ENCODE measurements at regions not wholly inside any gene's neighbourhood (a gene's known extent, or its start where the extent isn't known, plus 50 kb on each side); places are given as distances from the start of the nearest gene placed in this dataset.

DNA sequence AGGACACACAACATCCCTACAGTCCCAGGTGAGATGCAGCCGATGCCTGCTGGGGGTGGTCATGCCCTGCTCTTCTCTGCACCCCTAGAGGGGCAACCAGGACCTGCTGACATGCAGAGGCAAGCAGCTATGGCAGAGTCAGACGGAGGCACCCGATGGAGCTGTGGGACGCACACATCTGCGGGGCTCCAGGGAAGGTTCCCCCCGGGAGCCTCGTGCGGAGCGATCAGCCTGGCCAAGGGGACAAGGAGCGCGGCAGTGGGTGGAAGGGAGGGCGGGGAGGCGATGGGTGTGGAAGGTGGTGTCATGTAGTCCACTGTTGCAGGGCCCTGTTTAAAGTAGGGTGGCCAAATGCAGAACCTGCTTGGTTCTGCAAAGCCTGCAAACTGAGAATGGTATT lies 143.0 kb upstream of the AJAP1 start:
- TF ChIP-seq FOXM1 (IDR thresholded peaks at IDR 0.05; ENCODE audit: borderline replicate concordance) (no peak), TARDBP (IDR thresholded peaks at IDR 0.05) (no peak), NFRKB (IDR thresholded peaks at IDR 0.05) (no peak), CTBP1 (IDR thresholded peaks at IDR 0.05; ENCODE audit: borderline replicate concordance) (no peak), SP1 (IDR thresholded peaks at IDR 0.05) (no peak), ELF4 (IDR thresholded peaks at IDR 0.05) (no peak), HDGF (IDR thresholded peaks at IDR 0.05; ENCODE audit: borderline replicate concordance) (no peak), FOXA1 (IDR thresholded peaks at IDR 0.05) (no peak), BHLHE40 (IDR thresholded peaks at IDR 0.05; ENCODE audit: borderline replicate concordance) (no peak), SUZ12 (IDR thresholded peaks at IDR 0.05) (no peak), FOXK2 (IDR thresholded peaks at IDR 0.05) (no peak)
